GM06990 (cell line): ENCODE measurements at regions not wholly inside any gene's neighbourhood (a gene's known extent, or its start where the extent isn't known, plus 50 kb on each side); places are given as distances from the start of the nearest gene placed in this dataset.
A peak's percentile ranks its signal among the peaks of the same experiment; 100 is the strongest.
"Not testable (repeated sequence)": the region's sequence is repeated elsewhere in the genome, so short reads cannot be mapped to it uniquely, and the experiment has no call there.

Source experiments
- DNase-seq: peaks from one replicate; pipeline ENCODE4 v3.0.0-alpha.2; 2011; ENCODE audit not compliant: insufficient read length; ENCODE audit errors: extremely low read depth
- H3K27me3 ChIP-seq: replicated peaks from 2 replicates; pipeline ENCODE4 v1.6.0; 2011; ENCODE audit warnings: low read length; ENCODE audit not compliant: control insufficient read depth, insufficient read depth
- H3K36me3 ChIP-seq: 2 replicates; pipeline ENCODE4 v1.5.1; 2011; ENCODE audit warnings: low read length; ENCODE audit not compliant: control insufficient read depth, insufficient read depth
- H3K4me3 ChIP-seq: replicated peaks from 2 replicates; pipeline ENCODE4 v1.5.1; 2011; ENCODE audit warnings: low read depth, mild to moderate bottlenecking, control low read depth, low read length
- CTCF ChIP-seq: IDR thresholded peaks from 2 replicates; pipeline ENCODE4 v1.5.1; 2011; ENCODE audit warnings: low read length, control low read depth, mild to moderate bottlenecking, inconsistent platforms; ENCODE audit not compliant: insufficient read depth, poor library complexity, severe bottlenecking

GRCh38 chr9:78109075-78109474 lies 77.5 kb upstream of the GNAQ start:
- DNase-seq: no peak
- Histone ChIP-seq H3K36me3 (no peaks in the 10 kb centered on the region), H3K27me3 (no peaks in the 10 kb centered on the region; the same call in none of the 2 replicates), H3K4me3 (no peak overlapping the region)
- no peak for TF ChIP-seq CTCF

GRCh38 chr9:78106586-78106985 lies 75.0 kb upstream of the GNAQ start:
- H3K27me3 ChIP-seq, H3K4me3 ChIP-seq, H3K36me3 ChIP-seq, DNase-seq: not testable (repeated sequence)

GRCh38 chr9:78103971-78104433 lies 72.4 kb upstream of the GNAQ start:
- Histone ChIP-seq H3K27me3 (no peaks in the 10 kb centered on the region), H3K36me3 (no peaks in the 10 kb centered on the region), H3K4me3 (no peak overlapping the region)
- peak; percentile 40 for DNase-seq
- TF ChIP-seq CTCF: no peak

GRCh38 chr9:78101247-78101646 lies 69.6 kb upstream of the GNAQ start:
- H3K27me3 ChIP-seq: no peaks in the 10 kb centered on the region
- H3K4me3 ChIP-seq: no peak overlapping the region

GRCh38 chr9:78097541-78097940 lies 65.9 kb upstream of the GNAQ start:
- H3K4me3 ChIP-seq: no peak overlapping the region
- no peak for TF ChIP-seq CTCF
- no peaks in the 10 kb centered on the region for H3K36me3 ChIP-seq
- no peaks in the 10 kb centered on the region for H3K27me3 ChIP-seq
- no peak for DNase-seq

More at GRCh38 chr9:78101247-78101646, 69.6 kb upstream of the GNAQ start:
- no peaks in the 10 kb centered on the region for H3K36me3 ChIP-seq
- no peak for TF ChIP-seq CTCF
- DNase-seq: no peak

GRCh38 chr9:78091731-78092130 lies 60.1 kb upstream of the GNAQ start:
- DNase-seq: no peak
- H3K27me3 ChIP-seq: no peaks in the 10 kb centered on the region
- TF ChIP-seq CTCF: no peak
- H3K4me3 ChIP-seq: no peak overlapping the region
- H3K36me3 ChIP-seq: no peaks in the 10 kb centered on the region
